Fibroblast of lung (primary cell): ENCODE measurements at regions not wholly inside any gene's neighbourhood (a gene's known extent, or its start where the extent isn't known, plus 50 kb on each side); places are given as distances from the start of the nearest gene placed in this dataset.

Experiments used
- DNase-seq, 2 donors: peaks; one replicate each; pipeline versions ENCODE4 v3.0.0 to v3.0.0-alpha.2; 2010; ENCODE audit warnings: low read depth in 2 of 2
- H2AFZ ChIP-seq: 2 replicates; pipeline ENCODE4 v1.5.1; 2012; ENCODE audit warnings: low read length, control low read depth, inconsistent platforms
- H3K27ac ChIP-seq: 2 replicates; pipeline ENCODE4 v1.5.1; 2011; ENCODE audit warnings: low read length, control low read depth; ENCODE audit not compliant: insufficient read depth
- H3K27me3 ChIP-seq: 2 replicates; pipeline ENCODE4 v1.5.1; 2011; ENCODE audit warnings: mild to moderate bottlenecking, low read length; ENCODE audit not compliant: control insufficient read depth, insufficient read depth
- H3K36me3 ChIP-seq: 2 replicates; pipeline ENCODE4 v1.5.1; 2011; ENCODE audit warnings: low read length; ENCODE audit not compliant: control insufficient read depth, insufficient read depth
- H3K4me1 ChIP-seq: 2 replicates; pipeline ENCODE4 v1.5.1; 2011; ENCODE audit warnings: low read length; ENCODE audit not compliant: control insufficient read depth, insufficient read depth; ENCODE audit errors: extremely low read depth
- H3K4me2 ChIP-seq: 2 replicates; pipeline ENCODE4 v1.5.1; 2011; ENCODE audit warnings: low read length, control low read depth; ENCODE audit not compliant: insufficient read depth; ENCODE audit errors: extremely low read depth
- H3K4me3 ChIP-seq, 4 experiments: fragments of 200-600 bp in 1 of 4; sonication (generic) in 1 of 4; replicated peaks in 1 of 4; 2 replicates each; pipeline ENCODE4 v1.5.1; 2011 to 2016; ENCODE audit warnings: low read length in 4 of 4, low read depth in 3 of 4, mild to moderate bottlenecking in 3 of 4, control low read depth in 2 of 4, inconsistent platforms in 1 of 4, mixed read lengths in 1 of 4; ENCODE audit not compliant: insufficient read depth in 1 of 4; ENCODE audit errors: control extremely low read depth in 1 of 4
- H3K79me2 ChIP-seq: 2 replicates; pipeline ENCODE4 v1.5.1; 2012; ENCODE audit warnings: mild to moderate bottlenecking, low read length, inconsistent platforms; ENCODE audit not compliant: control insufficient read depth, insufficient read depth
- H3K9ac ChIP-seq: 2 replicates; pipeline ENCODE4 v1.5.1; 2011; ENCODE audit warnings: mild to moderate bottlenecking, low read length, control low read depth; ENCODE audit not compliant: insufficient read depth
- H3K9me3 ChIP-seq: 2 replicates; pipeline ENCODE4 v1.5.1; 2012; ENCODE audit warnings: low read depth, low read length; ENCODE audit not compliant: control insufficient read depth, insufficient read depth
- H4K20me1 ChIP-seq: 2 replicates; pipeline ENCODE4 v1.5.1; 2011; ENCODE audit warnings: low read length; ENCODE audit not compliant: control insufficient read depth, insufficient read depth; ENCODE audit errors: extremely low read depth
- EZH2 ChIP-seq: IDR thresholded peaks from 2 replicates; pipeline ENCODE4 v1.5.1; 2012; ENCODE audit warnings: low read length, control low read depth, mild to moderate bottlenecking; ENCODE audit errors: missing control alignments
- TF ChIP-seq, protein P1 (sequence below), 2 donors: IDR thresholded peaks in 1 of 2; conservative IDR thresholded peaks in 1 of 2; 1 replicate in 1 of 2; 2 replicates in 1 of 2; pipeline ENCODE4 v1.5.1; 2011 to 2012; ENCODE audit warnings: low read length in 2 of 2, control low read depth in 1 of 2, inconsistent platforms in 1 of 2, low read depth in 1 of 2, mild to moderate bottlenecking in 1 of 2

DNA sequence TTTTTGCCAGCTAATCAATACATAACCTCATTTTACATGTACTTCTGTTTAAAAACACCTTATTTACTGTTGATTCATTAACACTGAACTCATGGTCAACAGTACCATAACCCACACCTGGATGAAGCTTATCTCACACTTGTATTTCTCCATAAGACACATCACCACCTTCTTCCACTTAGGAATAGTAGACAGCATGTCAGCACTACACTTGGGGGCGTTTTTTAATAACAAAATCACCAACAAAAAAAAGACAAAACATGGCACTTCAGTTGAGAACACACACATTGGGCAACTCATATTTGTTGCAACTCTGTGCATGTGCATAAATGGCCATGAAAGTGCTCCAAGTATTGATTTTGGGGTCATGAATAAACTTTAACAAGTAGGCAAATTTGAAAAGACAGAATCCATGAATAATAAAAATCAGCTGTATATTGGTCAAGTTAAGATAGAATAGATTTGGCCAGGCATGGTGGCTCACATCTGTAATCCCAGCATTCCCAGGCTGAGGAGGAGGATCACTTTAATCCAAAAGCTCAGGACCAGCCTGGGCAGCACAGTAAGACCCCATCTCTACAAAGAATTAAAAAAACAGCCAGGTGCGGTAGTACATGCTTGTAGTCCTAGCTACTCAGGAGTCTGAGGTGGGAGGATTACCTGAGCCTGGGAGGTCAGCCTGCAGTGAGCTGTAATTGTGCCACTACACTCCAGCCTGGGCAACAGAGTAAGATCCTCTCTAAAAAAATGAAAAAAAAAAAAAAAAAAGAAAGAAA lies 84.4 kb upstream of the SRD5A2 start:
- DNase-seq = no peak
- Histone ChIP-seq H3K27me3 (no peaks in the 10 kb centered on the region), H3K4me2 (no peak overlapping the region), H3K79me2 (no peaks in the 10 kb centered on the region), H3K9ac (no peak overlapping the region), H3K4me3 (no peak overlapping the region), H3K27ac (no peak overlapping the region), H3K4me1 (no peaks in the 10 kb centered on the region), H2AFZ (no peak overlapping the region), H3K36me3 (no peaks in the 10 kb centered on the region), H3K9me3 (no peaks in the 10 kb centered on the region), H4K20me1 (no peaks in the 10 kb centered on the region)
- no peak for TF ChIP-seq EZH2
- TF ChIP-seq, protein P1, sequence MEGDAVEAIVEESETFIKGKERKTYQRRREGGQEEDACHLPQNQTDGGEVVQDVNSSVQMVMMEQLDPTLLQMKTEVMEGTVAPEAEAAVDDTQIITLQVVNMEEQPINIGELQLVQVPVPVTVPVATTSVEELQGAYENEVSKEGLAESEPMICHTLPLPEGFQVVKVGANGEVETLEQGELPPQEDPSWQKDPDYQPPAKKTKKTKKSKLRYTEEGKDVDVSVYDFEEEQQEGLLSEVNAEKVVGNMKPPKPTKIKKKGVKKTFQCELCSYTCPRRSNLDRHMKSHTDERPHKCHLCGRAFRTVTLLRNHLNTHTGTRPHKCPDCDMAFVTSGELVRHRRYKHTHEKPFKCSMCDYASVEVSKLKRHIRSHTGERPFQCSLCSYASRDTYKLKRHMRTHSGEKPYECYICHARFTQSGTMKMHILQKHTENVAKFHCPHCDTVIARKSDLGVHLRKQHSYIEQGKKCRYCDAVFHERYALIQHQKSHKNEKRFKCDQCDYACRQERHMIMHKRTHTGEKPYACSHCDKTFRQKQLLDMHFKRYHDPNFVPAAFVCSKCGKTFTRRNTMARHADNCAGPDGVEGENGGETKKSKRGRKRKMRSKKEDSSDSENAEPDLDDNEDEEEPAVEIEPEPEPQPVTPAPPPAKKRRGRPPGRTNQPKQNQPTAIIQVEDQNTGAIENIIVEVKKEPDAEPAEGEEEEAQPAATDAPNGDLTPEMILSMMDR (conservative IDR thresholded peaks at IDR 0.05 in 1 of 2, IDR thresholded peaks at IDR 0.05 in 1 of 2; ENCODE audit: low read depth in 1 of 2, low read length in 2 of 2) = no peak

DNA sequence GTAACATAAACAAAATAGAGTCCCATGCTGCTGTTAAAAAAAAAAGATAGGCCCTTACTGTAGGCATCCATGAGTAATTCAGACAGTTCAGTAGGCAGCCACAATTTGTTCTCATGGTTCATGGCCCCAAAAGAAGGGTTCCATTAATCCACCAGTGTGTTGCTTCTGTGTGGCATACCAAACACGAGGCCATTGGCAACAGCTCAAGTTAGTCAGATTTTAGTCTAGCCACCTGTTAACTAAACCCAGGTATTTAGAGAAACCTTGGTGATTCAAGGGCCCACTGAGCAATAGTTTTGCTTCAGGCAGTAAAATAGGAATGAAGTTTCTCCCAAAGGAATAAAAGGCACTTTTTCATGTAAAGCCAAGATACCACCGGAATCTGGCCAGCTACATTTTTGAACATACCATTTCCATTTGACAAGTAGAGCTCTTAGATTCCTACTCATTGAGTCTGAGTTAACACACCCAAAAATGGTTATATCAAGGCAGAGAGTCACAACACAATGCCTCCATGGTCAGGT lies 80.1 kb upstream of the SRD5A2 start:
- Histone ChIP-seq H4K20me1 (no peaks in the 10 kb centered on the region), H2AFZ (no peak overlapping the region), H3K4me1 (no peaks in the 10 kb centered on the region), H3K27me3 (no peaks in the 10 kb centered on the region), H3K9ac (no peak overlapping the region), H3K4me3 (no peak overlapping the region), H3K9me3 (no peaks in the 10 kb centered on the region), H3K79me2 (no peaks in the 10 kb centered on the region), H3K27ac (no peak overlapping the region), H3K4me2 (no peak overlapping the region), H3K36me3 (no peaks in the 10 kb centered on the region)
- TF ChIP-seq EZH2 = no peak
- TF ChIP-seq, protein P1 (conservative IDR thresholded peaks at IDR 0.05 in 1 of 2, IDR thresholded peaks at IDR 0.05 in 1 of 2; ENCODE audit: low read depth in 1 of 2, low read length in 2 of 2) = no peak
- DNase-seq = no peak

DNA sequence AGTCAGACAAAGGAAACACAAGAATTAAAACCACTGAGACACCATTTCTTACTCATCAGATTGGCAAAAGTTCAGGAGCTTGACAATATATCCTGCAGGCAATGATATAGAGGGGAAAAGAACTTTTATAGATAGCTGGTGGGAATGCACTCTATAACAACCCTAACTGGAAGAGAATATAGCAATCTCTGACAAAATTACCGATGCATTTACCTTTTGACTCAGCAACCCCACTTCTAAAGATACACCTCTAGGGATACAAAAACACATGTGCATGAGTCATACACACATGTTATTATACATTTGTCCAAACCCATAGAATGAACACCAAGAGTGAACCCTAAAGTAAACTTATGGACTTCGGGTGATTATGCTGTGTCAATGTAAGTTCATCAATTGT lies 79.4 kb upstream of the SRD5A2 start:
- H3K4me3 ChIP-seq = no peak overlapping the region
- H3K79me2 ChIP-seq = no peaks in the 10 kb centered on the region
- no peaks in the 10 kb centered on the region for H3K4me1 ChIP-seq
- H3K36me3 ChIP-seq = no peaks in the 10 kb centered on the region
- H3K4me2 ChIP-seq = no peak overlapping the region
- no peak for DNase-seq
- no peaks in the 10 kb centered on the region for H3K9me3 ChIP-seq
- H3K9ac ChIP-seq = no peak overlapping the region
- no peaks in the 10 kb centered on the region for H3K27me3 ChIP-seq
- no peaks in the 10 kb centered on the region for H4K20me1 ChIP-seq
- TF ChIP-seq, protein P1 (conservative IDR thresholded peaks at IDR 0.05 in 1 of 2, IDR thresholded peaks at IDR 0.05 in 1 of 2; ENCODE audit: low read depth in 1 of 2, low read length in 2 of 2) = no peak
- TF ChIP-seq EZH2 = no peak
- H2AFZ ChIP-seq = no peak overlapping the region
- no peak overlapping the region for H3K27ac ChIP-seq
